ENCODE measurements at regions not wholly inside any gene's neighbourhood (a gene's known extent, or its start where the extent isn't known, plus 50 kb on each side); places are given as distances from the start of the nearest gene placed in this dataset.

- peaks cover 61% of the 10 kb centered on the region for H3K27me3 ChIP-seq
- H3K4me2 ChIP-seq = peak overlapping the region; percentile 82
- H4K20me1 ChIP-seq (ENCODE audit: insufficient read depth, poor library complexity, severe bottlenecking) = no peaks in the 10 kb centered on the region
- no peaks in the 10 kb centered on the region for H3K36me3 ChIP-seq (replicated peaks; ENCODE audit: insufficient read depth, low read depth)
- TF ChIP-seq EZH2 (IDR thresholded peaks at IDR 0.05; ENCODE audit: borderline replicate concordance) (peak; percentile 73), CTCF (IDR thresholded peaks at IDR 0.05; ENCODE audit: poor library complexity) (no peak), EZH2phosphoT487 (IDR thresholded peaks at IDR 0.05; ENCODE audit: low read depth, severe bottlenecking, unreplicated experiment) (peak; percentile 51)
- H3K9me3 ChIP-seq (ENCODE audit: low read depth) = no peaks in the 10 kb centered on the region
- H3K27ac ChIP-seq = no peak overlapping the region
- H3K4me3 ChIP-seq = no peak overlapping the region
- DNase-seq (ENCODE audit: low spot score) = no peak
- H3K79me2 ChIP-seq = no peaks in the 10 kb centered on the region
- H3K4me1 ChIP-seq (ENCODE audit: insufficient read depth) = peaks cover 14% of the 10 kb centered on the region
- no peaks in the 10 kb centered on the region for H3K9me2 ChIP-seq (replicated peaks; ENCODE audit: insufficient read depth)
- 10% methylated on average over 53 of the region's 53 CpGs for WGBS (ENCODE audit: low lambda C conversion rate, missing lambda C conversion rate)
- peak overlapping the region; percentile 38 for H2AFZ ChIP-seq
Observed at GRCh38 chr2:104658904-104659591, 194.9 kb upstream of the POU3F3 start.

DNA sequence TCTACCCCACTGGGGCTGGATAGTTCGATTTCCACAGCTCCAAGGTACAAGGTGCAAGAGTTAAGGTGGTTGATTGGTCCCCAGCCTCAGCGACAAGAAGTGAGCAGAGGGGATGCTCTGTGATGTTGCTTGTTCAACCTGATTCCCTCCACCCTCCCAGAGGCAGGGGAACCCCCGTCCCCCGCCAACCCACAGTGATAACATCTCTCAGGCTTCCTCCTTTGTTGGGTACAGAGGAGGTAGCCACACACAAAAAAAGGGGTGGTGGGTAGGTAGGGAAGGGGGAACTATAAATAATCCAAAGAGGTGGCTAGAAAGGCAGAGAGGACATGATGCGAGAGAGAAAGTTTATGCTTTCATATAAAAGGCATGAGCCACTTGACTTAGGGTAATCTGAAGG, 192.9 kb upstream of the POU3F3 start:
- Histone ChIP-seq H3K9me3 (ENCODE audit: low read depth) (no peaks in the 10 kb centered on the region), H3K9me2 (replicated peaks; ENCODE audit: insufficient read depth) (no peaks in the 10 kb centered on the region), H3K4me3 (no peak overlapping the region), H3K36me3 (replicated peaks; ENCODE audit: insufficient read depth, low read depth) (no peaks in the 10 kb centered on the region), H3K4me1 (ENCODE audit: insufficient read depth) (peaks cover 14% of the 10 kb centered on the region), H3K27me3 (peaks cover 60% of the 10 kb centered on the region), H3K79me2 (no peaks in the 10 kb centered on the region), H3K4me2 (no peak overlapping the region), H3K27ac (no peak overlapping the region), H4K20me1 (ENCODE audit: insufficient read depth, poor library complexity, severe bottlenecking) (no peaks in the 10 kb centered on the region), H2AFZ (no peak overlapping the region)
- no peak for DNase-seq (ENCODE audit: low spot score)
- WGBS (ENCODE audit: low lambda C conversion rate, missing lambda C conversion rate) = 86% methylated on average over 5 of the region's 5 CpGs
- no peak for TF ChIP-seq CTCF (IDR thresholded peaks at IDR 0.05; ENCODE audit: poor library complexity)
- TF ChIP-seq EZH2 (IDR thresholded peaks at IDR 0.05; ENCODE audit: borderline replicate concordance) = no peak
- TF ChIP-seq EZH2phosphoT487 (IDR thresholded peaks at IDR 0.05; ENCODE audit: low read depth, severe bottlenecking, unreplicated experiment) = no peak

DNA sequence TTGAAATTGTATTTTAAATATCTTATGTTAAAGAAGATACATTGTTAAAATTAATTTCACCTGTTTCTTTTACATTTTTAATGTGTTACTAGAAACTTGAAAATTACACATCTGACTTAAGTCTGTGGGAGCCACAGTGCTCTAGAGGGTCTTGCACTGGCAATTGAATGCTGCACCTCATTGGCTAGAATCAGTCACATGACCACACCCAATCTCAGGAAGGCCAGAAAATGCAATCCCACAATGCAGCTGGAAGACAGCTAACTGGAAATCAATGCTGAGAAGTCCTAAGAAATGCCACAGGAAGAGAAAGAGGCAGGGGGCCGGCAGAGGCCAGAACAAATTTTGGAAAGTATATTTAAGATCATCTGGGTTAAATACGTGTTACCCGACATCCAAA, 189.2 kb upstream of the POU3F3 start:
- Histone ChIP-seq H3K9me3 (ENCODE audit: low read depth) (no peaks in the 10 kb centered on the region), H3K27ac (no peak overlapping the region), H3K4me1 (ENCODE audit: insufficient read depth) (no peaks in the 10 kb centered on the region), H3K9me2 (replicated peaks; ENCODE audit: insufficient read depth) (no peaks in the 10 kb centered on the region), H3K4me3 (no peak overlapping the region), H3K36me3 (replicated peaks; ENCODE audit: insufficient read depth, low read depth) (no peaks in the 10 kb centered on the region), H3K79me2 (no peaks in the 10 kb centered on the region), H3K4me2 (no peak overlapping the region), H4K20me1 (ENCODE audit: insufficient read depth, poor library complexity, severe bottlenecking) (no peaks in the 10 kb centered on the region), H2AFZ (no peak overlapping the region), H3K27me3 (peaks cover 32% of the 10 kb centered on the region)
- 96% methylated on average over 3 of the region's 3 CpGs for WGBS (ENCODE audit: low lambda C conversion rate, missing lambda C conversion rate)
- no peak for TF ChIP-seq EZH2phosphoT487 (IDR thresholded peaks at IDR 0.05; ENCODE audit: low read depth, severe bottlenecking, unreplicated experiment)
- no peak for TF ChIP-seq CTCF (IDR thresholded peaks at IDR 0.05; ENCODE audit: poor library complexity)
- TF ChIP-seq EZH2 (IDR thresholded peaks at IDR 0.05; ENCODE audit: borderline replicate concordance) = no peak
- no peak for DNase-seq (ENCODE audit: low spot score)
